Lung (tissue), 11 donors: ENCODE measurements at regions not wholly inside any gene's neighbourhood (a gene's known extent, or its start where the extent isn't known, plus 50 kb on each side); places are given as distances from the start of the nearest gene placed in this dataset.

Experiments used
- ATAC-seq: fragments of 200-7000 bp; cut with Tn5 transposase; one replicate; pipeline ENCODE4 v1.9.1; 2020; ENCODE audit warnings: moderate number of reproducible peaks; ENCODE audit not compliant: insufficient read depth, low FRiP score
- DNase-seq, 3 donors: peaks; one replicate each; pipeline ENCODE4 v3.0.0-alpha.2; 2013 to 2017
- H3K27ac ChIP-seq, 2 donors: one replicate each; pipeline ENCODE4 v1.5.1; 2013; ENCODE audit warnings: mild to moderate bottlenecking in 2 of 2, moderate library complexity in 2 of 2, control low read depth in 1 of 2, inconsistent platforms in 1 of 2, low read depth in 1 of 2, low read length in 1 of 2
- H3K27me3 ChIP-seq, 3 donors: one replicate each; pipeline ENCODE4 v1.5.1; 2013; ENCODE audit warnings: low read length in 2 of 3; ENCODE audit not compliant: control insufficient read depth in 3 of 3, insufficient read depth in 3 of 3
- H3K36me3 ChIP-seq, 4 donors: one replicate each; pipeline ENCODE4 v1.5.1; 2013; ENCODE audit warnings: low read length in 4 of 4, mild to moderate bottlenecking in 1 of 4, moderate library complexity in 1 of 4; ENCODE audit not compliant: control insufficient read depth in 4 of 4, insufficient read depth in 4 of 4
- H3K4me1 ChIP-seq, 5 donors: one replicate each; pipeline ENCODE4 v1.5.1; 2013; ENCODE audit warnings: low read length in 5 of 5, mild to moderate bottlenecking in 2 of 5, moderate library complexity in 1 of 5; ENCODE audit not compliant: control insufficient read depth in 5 of 5, insufficient read depth in 5 of 5
- H3K4me3 ChIP-seq: one replicate; pipeline ENCODE4 v1.5.1; 2013; ENCODE audit warnings: mild to moderate bottlenecking, control low read depth, moderate library complexity
- H3K9ac ChIP-seq, 2 donors: one replicate each; pipeline ENCODE4 v1.5.1; 2013; ENCODE audit warnings: low read length in 2 of 2, control low read depth in 1 of 2; ENCODE audit not compliant: insufficient read depth in 1 of 2
- H3K9me3 ChIP-seq, 4 donors: one replicate each; pipeline ENCODE4 v1.5.1; 2013; ENCODE audit warnings: low read length in 3 of 4, mild to moderate bottlenecking in 1 of 4, moderate library complexity in 1 of 4; ENCODE audit not compliant: control insufficient read depth in 4 of 4, insufficient read depth in 3 of 4
- WGBS, 2 donors: extraction: QIAGEN DNeasy Blood & Tissue Kit; methylation state at CpG; one replicate each; pipeline ENCODE4 v1.1.7; 2013; 5-methylcytosine and 5-hydroxymethylcytosine counted together
- TF ChIP-seq, protein P1 (sequence below): IDR thresholded peaks from 2 replicates; pipeline ENCODE4 v1.5.1; 2012; ENCODE audit warnings: mild to moderate bottlenecking; ENCODE audit errors: control extremely low read depth, extremely low read depth
- donor health status: control.
- donor health status: control.
- donor health status: Bipolar disorder and iron deficiency.
- donor health status: healthy.
- donor health status: DM: yes; HTN: yes; CAD: no.

DNA sequence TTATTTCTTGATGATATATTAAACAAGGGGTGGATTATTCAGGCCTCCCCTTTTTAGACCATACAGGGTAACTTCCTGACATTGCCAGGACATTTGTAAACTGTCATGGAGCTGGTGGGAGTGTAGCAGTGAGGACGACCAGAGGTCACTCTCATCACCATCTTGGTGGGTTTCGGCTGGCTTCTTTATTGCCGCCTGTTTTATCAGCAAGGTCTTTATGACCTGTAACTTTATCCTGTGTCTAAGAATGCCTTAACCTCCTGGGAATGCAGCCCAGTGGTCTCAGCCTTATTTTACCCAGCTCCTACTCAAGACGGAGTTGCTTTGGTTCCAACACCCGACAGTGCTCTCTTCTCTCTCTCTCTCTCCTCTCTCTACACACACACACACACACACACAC is 221.9 kb downstream of the C16orf95 start:
- DNase-seq = no peak
- no peak overlapping the region for H3K27ac ChIP-seq
- no peaks in the 10 kb centered on the region for H3K4me1 ChIP-seq
- no peak overlapping the region for H3K4me3 ChIP-seq
- H3K9ac ChIP-seq = no peak overlapping the region
- no peaks in the 10 kb centered on the region for H3K36me3 ChIP-seq
- no peaks in the 10 kb centered on the region for H3K27me3 ChIP-seq
- no peak for ATAC-seq
- TF ChIP-seq, protein P1, sequence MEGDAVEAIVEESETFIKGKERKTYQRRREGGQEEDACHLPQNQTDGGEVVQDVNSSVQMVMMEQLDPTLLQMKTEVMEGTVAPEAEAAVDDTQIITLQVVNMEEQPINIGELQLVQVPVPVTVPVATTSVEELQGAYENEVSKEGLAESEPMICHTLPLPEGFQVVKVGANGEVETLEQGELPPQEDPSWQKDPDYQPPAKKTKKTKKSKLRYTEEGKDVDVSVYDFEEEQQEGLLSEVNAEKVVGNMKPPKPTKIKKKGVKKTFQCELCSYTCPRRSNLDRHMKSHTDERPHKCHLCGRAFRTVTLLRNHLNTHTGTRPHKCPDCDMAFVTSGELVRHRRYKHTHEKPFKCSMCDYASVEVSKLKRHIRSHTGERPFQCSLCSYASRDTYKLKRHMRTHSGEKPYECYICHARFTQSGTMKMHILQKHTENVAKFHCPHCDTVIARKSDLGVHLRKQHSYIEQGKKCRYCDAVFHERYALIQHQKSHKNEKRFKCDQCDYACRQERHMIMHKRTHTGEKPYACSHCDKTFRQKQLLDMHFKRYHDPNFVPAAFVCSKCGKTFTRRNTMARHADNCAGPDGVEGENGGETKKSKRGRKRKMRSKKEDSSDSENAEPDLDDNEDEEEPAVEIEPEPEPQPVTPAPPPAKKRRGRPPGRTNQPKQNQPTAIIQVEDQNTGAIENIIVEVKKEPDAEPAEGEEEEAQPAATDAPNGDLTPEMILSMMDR = no peak
- 83 to 85% methylated on average over 5 of the region's 5 CpGs for WGBS, 2 donors
- peaks cover 0 to 3% (median 0%) of the 10 kb centered on the region in 4 donors for H3K9me3 ChIP-seq

DNA sequence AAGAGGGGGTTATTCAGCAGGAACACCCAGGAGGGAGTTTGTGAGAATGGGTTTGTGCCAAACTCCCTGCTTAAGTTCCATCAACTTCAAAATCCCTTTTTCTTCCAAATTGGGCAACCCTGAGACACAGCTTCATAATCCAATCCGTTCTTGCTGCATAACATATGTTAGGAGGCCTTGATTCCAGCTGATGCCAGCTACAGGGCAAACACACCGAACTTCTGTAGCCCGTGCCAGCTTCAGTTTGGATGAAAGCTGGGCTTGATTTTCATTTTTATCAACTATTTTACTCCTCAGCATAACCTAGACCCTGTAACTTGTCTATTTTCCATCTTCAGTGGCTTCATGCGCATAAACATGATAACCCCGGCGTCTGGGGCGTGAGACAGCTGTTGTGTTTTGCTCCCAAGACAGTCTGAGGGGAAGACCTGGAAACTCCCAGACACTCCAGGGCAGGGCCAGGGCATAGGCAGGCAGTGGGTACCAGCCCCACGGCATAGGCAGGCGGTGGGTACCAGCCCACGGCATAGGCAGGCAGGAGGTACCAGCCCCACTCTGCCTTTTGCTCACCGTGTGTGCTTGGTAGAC is 220.4 kb downstream of the C16orf95 start:
- ATAC-seq (no peak), DNase-seq (no peak)
- H3K36me3 ChIP-seq = no peaks in the 10 kb centered on the region
- no peak overlapping the region for H3K4me3 ChIP-seq
- H3K9me3 ChIP-seq = peaks cover 0 to 1% (median 0%) of the 10 kb centered on the region in 4 donors
- no peaks in the 10 kb centered on the region for H3K27me3 ChIP-seq
- H3K4me1 ChIP-seq = no peaks in the 10 kb centered on the region
- no peak overlapping the region for H3K9ac ChIP-seq
- 82 to 93% methylated on average over 11 of the region's 11 CpGs for WGBS, 2 donors
- H3K27ac ChIP-seq = no peak overlapping the region
- TF ChIP-seq, protein P1 = no peak

DNA sequence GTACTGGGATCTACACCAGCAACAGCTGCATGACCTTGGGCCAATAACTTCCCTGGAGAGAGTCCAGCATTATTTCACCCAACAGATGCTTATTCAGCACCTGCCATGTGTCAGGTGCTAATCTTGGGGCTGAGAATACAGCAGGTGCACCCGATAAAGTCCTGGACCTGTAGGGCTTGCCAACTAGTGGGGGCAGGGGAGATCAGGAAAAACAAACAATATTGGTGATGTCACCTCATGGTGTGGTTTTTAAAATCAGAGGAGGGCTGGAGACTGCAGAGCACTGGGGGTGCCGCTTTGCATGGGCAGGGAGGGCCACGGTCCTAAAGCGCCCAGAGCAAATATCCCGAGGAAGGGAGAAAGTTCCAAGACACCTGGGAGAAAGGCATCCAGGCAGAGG is 218.8 kb downstream of the C16orf95 start:
- H3K9ac ChIP-seq = no peak overlapping the region
- H3K27ac ChIP-seq = no peak overlapping the region
- H3K36me3 ChIP-seq = no peaks in the 10 kb centered on the region
- H3K27me3 ChIP-seq = no peaks in the 10 kb centered on the region
- no peak overlapping the region for H3K4me3 ChIP-seq
- no peak for ATAC-seq
- H3K4me1 ChIP-seq = no peaks in the 10 kb centered on the region
- TF ChIP-seq, protein P1 = no peak
- peaks cover 0 to 1% (median 0%) of the 10 kb centered on the region in 4 donors for H3K9me3 ChIP-seq
- 92 to 94% methylated on average over 5 of the region's 5 CpGs for WGBS, 2 donors
- DNase-seq = no peak
